GM12873 (cell line): ENCODE measurements at regions not wholly inside any gene's neighbourhood (a gene's known extent, or its start where the extent isn't known, plus 50 kb on each side); places are given as distances from the start of the nearest gene placed in this dataset.

Experiments used
- TF ChIP-seq, protein P1 (sequence below): IDR thresholded peaks from 2 replicates; pipeline ENCODE4 v1.5.1; 2012; ENCODE audit warnings: low read depth, mild to moderate bottlenecking, moderate library complexity, low read length, control low read depth; ENCODE audit not compliant: insufficient read depth; ENCODE audit errors: missing control alignments

DNA sequence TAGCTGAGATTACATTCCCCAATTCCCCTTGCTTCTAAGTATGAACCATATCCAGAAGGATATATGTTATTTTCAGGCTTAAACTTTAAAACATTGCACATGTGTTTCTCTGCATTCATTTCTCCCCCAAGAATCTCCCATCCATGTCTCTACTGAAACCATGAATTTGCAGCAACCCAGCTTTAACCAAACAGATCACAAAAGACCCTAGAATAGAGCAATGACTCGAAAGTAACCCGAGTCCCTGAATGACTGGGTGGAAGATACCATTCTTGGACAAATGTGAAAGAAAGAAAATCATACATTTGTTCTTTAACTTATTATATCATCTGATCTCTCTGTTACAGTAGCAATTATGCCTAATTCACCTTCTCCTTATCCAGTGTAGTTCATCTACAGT lies 278.7 kb downstream of the IPMK start:
- TF ChIP-seq, protein P1, sequence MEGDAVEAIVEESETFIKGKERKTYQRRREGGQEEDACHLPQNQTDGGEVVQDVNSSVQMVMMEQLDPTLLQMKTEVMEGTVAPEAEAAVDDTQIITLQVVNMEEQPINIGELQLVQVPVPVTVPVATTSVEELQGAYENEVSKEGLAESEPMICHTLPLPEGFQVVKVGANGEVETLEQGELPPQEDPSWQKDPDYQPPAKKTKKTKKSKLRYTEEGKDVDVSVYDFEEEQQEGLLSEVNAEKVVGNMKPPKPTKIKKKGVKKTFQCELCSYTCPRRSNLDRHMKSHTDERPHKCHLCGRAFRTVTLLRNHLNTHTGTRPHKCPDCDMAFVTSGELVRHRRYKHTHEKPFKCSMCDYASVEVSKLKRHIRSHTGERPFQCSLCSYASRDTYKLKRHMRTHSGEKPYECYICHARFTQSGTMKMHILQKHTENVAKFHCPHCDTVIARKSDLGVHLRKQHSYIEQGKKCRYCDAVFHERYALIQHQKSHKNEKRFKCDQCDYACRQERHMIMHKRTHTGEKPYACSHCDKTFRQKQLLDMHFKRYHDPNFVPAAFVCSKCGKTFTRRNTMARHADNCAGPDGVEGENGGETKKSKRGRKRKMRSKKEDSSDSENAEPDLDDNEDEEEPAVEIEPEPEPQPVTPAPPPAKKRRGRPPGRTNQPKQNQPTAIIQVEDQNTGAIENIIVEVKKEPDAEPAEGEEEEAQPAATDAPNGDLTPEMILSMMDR = no peak

DNA sequence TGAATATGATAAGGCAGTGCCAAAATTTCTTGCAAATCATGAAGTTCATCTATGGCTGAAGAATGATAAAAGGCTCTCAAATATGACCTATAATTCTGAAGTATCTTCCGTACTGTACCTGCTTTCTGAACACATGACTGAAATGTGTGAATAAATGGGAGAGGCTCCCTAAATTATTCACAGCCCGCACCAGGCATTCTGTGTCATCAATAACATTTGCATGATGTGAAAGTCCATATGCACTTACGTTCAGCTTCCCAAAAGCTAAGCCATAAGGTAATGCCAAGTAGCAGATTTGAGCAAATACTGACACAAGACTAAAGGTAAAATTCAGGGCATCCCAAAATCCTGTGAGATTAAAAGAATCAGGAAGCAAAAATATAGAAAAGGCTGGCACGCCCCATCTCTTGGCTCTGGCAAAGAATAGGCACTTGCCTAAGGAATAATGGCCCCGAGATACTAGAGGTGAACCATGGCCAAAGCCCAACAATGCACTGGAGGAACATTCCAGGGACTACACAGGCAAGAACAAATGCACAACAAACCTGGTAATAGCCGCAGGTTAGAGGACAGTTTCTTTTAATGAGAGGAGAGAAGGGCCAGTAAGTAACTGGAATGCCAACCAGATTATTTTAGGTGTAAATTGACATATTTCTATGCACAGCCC lies 280.5 kb downstream of the IPMK start:
- TF ChIP-seq, protein P1 = no peak

DNA sequence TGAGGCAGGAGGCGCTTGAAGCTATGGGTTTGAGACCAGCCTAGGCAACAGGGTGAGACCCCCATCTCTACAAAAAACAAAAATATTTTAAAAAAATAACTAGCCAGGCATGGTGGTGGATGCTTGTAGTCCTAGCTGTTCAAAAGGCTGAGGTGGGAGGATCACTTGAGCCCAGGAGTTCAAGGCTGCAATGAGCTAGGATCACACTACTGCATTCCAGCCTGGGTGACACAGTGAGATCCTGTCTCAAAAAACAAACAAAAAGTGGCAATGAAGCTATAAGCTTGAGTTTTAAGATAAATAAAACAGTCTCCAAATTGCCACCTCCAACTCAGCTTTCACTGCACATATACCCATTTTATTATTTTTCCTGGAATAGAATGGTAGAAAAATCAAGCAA lies 281.3 kb downstream of the IPMK start:
- TF ChIP-seq, protein P1 = no peak

GRCh38 chr10:57983281-57983791 lies 284.4 kb downstream of the IPMK start:
- TF ChIP-seq, protein P1 = no peak

DNA sequence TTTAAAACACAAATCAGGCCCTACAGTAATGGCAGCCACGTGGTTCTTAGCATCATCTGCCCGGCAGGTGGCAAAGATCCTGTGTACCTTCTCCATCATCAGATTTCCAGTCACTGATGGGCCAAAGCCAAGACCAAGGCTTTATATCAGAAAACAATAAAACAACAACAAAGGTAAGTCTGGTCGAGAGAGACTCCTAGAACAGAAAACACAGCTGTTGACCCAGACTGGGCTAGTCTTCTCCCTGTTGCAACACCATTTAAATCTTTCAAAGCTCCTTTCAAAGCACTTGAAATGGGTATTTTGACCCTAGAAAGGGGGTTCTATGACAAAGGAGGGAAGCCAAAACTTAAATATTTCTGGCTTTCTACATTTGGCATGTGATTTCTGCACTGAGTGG lies 285.6 kb downstream of the IPMK start:
- TF ChIP-seq, protein P1 = no peak

GRCh38 chr10:57979956-57980355 lies 287.7 kb downstream of the IPMK start:
- TF ChIP-seq, protein P1 = no peak

DNA sequence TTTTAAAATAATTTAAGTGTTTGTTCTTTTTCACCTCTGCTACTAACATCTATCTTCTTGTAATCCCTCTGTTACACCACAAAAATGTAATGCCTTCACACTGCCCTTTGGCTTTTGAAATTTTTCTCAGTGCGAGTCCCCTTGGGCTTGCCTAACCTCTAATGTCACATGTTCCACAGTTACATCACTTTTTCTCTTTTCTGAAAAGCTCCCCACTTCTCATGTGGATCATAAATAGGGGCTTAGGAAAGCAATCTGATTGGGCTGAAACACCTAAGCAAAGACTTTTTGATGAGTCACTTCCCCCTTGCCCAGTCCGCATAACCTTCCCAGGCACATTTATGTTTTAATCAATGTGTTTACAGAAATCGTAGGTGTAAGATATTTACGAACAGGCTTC lies 288.2 kb downstream of the IPMK start:
- TF ChIP-seq, protein P1 = no peak
